ENCODE measurements at regions not wholly inside any gene's neighbourhood (a gene's known extent, or its start where the extent isn't known, plus 50 kb on each side); places are given as distances from the start of the nearest gene placed in this dataset.

- intact Hi-C loops (cut with micrococcal nuclease; ENCODE audit: unreplicated experiment) = no loop called here
- no peaks in the 10 kb centered on the region for H3K79me2 ChIP-seq (ENCODE audit: insufficient read depth, low read length)
- ATAC-seq = no peak
- DNase-seq (ENCODE audit: low spot score) = no peak
- H4K20me1 ChIP-seq (ENCODE audit: insufficient read depth, low read length) = no peaks in the 10 kb centered on the region
- ChIA-PET POLR2A (no interaction called here), CTCF (ENCODE audit: low intra/inter-chr PET ratio, low total read pairs) (no interaction called here)
- no peaks in the 10 kb centered on the region for H3K9me3 ChIP-seq (ENCODE audit: low read length)
- BruUV-seq (replicated peaks) = no TSS peak
- WGBS (ENCODE audit: low lambda C conversion rate) = 0% methylated on average over 3 of the region's 3 CpGs
- H2AFZ ChIP-seq (ENCODE audit: low read length) = no peak overlapping the region
- H3K27me3 ChIP-seq (ENCODE audit: control insufficient read depth in 1 of 2, insufficient read depth in 2 of 2, low read length in 2 of 2) = no peaks in the 10 kb centered on the region
- in situ Hi-C loops (cut with HindIII; ENCODE audit: extremely low pct_ligation_motif_present, low pct_unique_long_range_greater_than_20kb) = no loop called here
- no peaks in the 10 kb centered on the region for H3K4me1 ChIP-seq (ENCODE audit: insufficient read depth, low read length)
- no peak for FAIRE-seq
- no peak overlapping the region for H3K27ac ChIP-seq (ENCODE audit: extremely low read length, insufficient read depth, low read length)
- H3K36me3 ChIP-seq (replicated peaks in 1 of 2; ENCODE audit: control insufficient read depth in 1 of 2, insufficient read depth in 2 of 2, low read length in 2 of 2) = no peaks in the 10 kb centered on the region
- H3K9ac ChIP-seq (ENCODE audit: insufficient read depth, low read depth, low read length) = no peak overlapping the region
- TF ChIP-seq, protein P1, sequence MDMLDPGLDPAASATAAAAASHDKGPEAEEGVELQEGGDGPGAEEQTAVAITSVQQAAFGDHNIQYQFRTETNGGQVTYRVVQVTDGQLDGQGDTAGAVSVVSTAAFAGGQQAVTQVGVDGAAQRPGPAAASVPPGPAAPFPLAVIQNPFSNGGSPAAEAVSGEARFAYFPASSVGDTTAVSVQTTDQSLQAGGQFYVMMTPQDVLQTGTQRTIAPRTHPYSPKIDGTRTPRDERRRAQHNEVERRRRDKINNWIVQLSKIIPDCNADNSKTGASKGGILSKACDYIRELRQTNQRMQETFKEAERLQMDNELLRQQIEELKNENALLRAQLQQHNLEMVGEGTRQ (IDR thresholded peaks at IDR 0.05; ENCODE audit: low read depth, low read length) = no peak
- TF ChIP-seq, protein P1 (CRISPR knock-in tag; IDR thresholded peaks at IDR 0.05; ENCODE audit: borderline replicate concordance) = no peak
- TF ChIP-seq SP140L (CRISPR knock-in tag; IDR thresholded peaks at IDR 0.05; ENCODE audit: borderline replicate concordance) (no peak), ZKSCAN8 (CRISPR knock-in tag; IDR thresholded peaks at IDR 0.05; ENCODE audit: borderline replicate concordance) (no peak), NFKBIZ (CRISPR knock-in tag; IDR thresholded peaks at IDR 0.05) (no peak), HNF1A (IDR thresholded peaks at IDR 0.05; ENCODE audit: low read depth) (no peak), HNF1A (CRISPR knock-in tag; IDR thresholded peaks at IDR 0.05; ENCODE audit: borderline replicate concordance) (no peak), MAFK (conservative IDR thresholded peaks at IDR 0.05 in 1 of 2, IDR thresholded peaks at IDR 0.05 in 1 of 2; ENCODE audit: low read length in 2 of 2) (no peak)
- no peak overlapping the region for H3K4me2 ChIP-seq (ENCODE audit: low read depth, low read length)
- H3K4me3 ChIP-seq (replicated peaks in 1 of 3; ENCODE audit: insufficient read depth in 1 of 3, low read depth in 2 of 3, low read length in 3 of 3) = no peak overlapping the region
These were observed 237.1 kb upstream of the PLD5 start for GRCh38 chr1:242761556-242761955.
